ENCODE measurements at regions not wholly inside any gene's neighbourhood (a gene's known extent, or its start where the extent isn't known, plus 50 kb on each side); places are given as distances from the start of the nearest gene placed in this dataset.

- TF ChIP-seq CTCF (IDR thresholded peaks at IDR 0.05) (no peak), EZH2 (IDR thresholded peaks at IDR 0.05; ENCODE audit: borderline replicate concordance, insufficient read depth, low read depth, low read length, poor library complexity, severe bottlenecking) (no peak)
Measured at GRCh38 chr5:97601651-97602050, 418.6 kb upstream of the RIOK2 start.
